NCI-H2196 (cell line): ENCODE measurements at regions not wholly inside any gene's neighbourhood (a gene's known extent, or its start where the extent isn't known, plus 50 kb on each side); places are given as distances from the start of the nearest gene placed in this dataset.
"Not testable (repeated sequence)": the region's sequence is repeated elsewhere in the genome, so short reads cannot be mapped to it uniquely, and the experiment has no call there.

Experiments
- DNase-seq: peaks from one replicate; lab custom pipeline; 2025; ENCODE audit not compliant: unreplicated experiment; lab: John Stamatoyannopoulos, UW

- DNase-seq, result not testable (repeated sequence)
These were observed 95.6 kb downstream of the GPX5 start for GRCh38 chr6:28621268-28621667.

- DNase-seq, result not testable (repeated sequence)
These were observed 97.6 kb downstream of the GPX5 start for GRCh38 chr6:28623242-28623641.

DNA sequence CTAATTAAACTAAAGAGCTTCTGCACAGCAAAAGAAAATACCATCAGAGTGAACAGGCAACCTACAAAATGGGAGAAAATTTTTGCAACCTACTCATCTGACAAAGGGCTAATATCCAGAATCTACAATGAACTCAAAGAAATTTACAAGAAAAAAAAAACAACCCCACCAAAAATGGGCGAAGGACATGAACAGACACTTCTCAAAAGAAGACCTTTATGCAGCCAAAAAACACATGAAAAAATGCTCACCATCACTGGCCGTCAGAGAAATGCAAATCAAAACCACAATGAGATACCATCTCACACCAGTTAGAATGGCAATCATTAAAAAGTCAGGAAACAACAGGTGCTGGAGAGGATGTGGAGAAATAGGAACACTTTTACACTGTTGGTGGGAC lies 100.7 kb downstream of the GPX5 start:
- DNase-seq, result not testable (repeated sequence)

DNA sequence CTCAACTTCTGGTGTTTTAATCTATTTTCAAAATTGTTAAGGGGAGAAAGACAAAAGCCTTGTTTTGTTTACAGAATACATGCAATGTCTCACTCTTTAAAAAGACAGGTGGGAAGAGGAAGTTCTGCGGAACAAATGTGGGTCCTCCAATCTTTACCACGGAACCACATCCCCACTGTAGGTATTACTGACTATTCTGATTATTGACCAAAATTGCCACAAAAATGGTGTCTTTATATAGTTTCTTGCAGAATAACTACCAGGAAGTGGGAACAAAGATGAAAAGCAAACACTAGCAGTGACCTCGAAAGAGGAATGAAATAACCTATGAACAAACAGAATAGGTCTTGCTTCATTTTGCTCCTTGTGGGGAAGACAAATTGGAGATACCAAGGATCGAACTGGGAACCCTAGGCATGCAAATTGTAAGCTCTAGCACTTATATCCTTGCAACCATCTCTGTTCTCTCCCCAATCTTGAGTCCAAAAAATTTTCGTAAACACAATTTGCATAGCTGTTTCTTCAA lies 106.7 kb downstream of the GPX5 start:
- DNase-seq, result no peak

- DNase-seq, result no peak
These were observed 107.9 kb downstream of the GPX5 start for GRCh38 chr6:28633445-28634215.

- no peak for DNase-seq
These were observed 108.7 kb downstream of the GPX5 start for GRCh38 chr6:28634411-28634760.

- DNase-seq, result no peak
These were observed 109.3 kb downstream of the GPX5 start for GRCh38 chr6:28634761-28635546.

DNA sequence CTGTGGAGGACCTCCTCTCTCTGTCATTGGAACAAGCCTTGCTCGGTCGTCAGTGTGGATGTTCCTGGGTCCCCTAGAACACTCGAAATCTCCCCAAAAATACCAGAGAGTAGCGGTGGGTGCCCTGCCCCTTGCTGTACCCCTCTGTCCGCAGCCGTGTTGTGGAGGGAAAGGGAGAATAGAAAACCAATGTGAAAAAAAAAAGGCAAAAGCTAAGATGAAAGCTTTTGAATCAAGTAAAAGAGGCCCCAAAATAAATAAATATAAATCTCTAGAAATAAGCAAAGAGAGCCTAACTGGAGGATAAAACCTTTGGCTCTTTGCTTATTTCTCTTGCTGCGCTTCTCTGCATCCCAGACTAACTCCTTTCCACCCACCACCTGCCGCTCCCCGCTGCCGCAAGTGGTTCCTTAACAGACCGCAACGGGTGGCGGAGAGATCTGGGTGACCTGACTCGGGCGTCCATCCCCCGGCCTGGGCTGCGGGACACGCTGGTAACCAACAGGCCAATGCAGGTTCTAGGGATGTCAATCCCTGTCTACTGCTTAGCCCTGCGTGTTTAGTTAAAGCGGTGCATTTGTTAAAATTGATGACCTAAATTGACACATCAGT lies 110.0 kb downstream of the GPX5 start:
- DNase-seq, result no peak

DNA sequence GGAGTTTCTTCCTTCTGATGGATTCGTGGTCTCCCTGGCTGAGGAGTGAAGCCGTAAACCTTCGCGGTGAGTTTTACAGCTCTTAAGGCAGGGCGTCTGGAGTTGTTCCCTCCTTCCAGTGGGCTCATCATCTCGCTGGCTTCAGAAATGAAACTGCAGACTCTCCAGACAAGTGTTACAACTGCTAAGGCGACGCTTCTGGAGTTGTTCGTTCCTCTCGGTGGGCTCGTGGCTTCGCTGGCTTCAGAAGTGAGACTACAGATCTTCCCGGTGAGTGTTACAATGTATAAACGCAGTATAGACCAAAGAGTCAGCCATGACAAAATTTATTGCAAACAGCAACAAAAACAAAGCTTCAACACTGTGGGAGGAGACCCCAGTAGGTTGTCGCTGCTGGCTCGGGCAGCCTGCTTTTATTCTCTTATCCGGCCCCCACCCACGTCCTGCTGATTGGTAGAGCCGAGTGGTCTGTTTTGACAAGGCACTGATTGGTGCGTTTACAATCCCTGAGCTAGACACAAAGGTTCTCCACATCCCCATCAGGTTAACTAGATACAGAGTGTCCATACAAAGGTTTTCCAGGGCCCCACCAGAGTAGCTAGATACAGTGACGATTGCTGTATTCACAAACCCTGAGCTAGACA lies 113.2 kb downstream of the GPX5 start:
- DNase-seq, result no peak

GRCh38 chr6:28639445-28640290 lies 114.0 kb downstream of the GPX5 start:
- not testable (repeated sequence) for DNase-seq

DNA sequence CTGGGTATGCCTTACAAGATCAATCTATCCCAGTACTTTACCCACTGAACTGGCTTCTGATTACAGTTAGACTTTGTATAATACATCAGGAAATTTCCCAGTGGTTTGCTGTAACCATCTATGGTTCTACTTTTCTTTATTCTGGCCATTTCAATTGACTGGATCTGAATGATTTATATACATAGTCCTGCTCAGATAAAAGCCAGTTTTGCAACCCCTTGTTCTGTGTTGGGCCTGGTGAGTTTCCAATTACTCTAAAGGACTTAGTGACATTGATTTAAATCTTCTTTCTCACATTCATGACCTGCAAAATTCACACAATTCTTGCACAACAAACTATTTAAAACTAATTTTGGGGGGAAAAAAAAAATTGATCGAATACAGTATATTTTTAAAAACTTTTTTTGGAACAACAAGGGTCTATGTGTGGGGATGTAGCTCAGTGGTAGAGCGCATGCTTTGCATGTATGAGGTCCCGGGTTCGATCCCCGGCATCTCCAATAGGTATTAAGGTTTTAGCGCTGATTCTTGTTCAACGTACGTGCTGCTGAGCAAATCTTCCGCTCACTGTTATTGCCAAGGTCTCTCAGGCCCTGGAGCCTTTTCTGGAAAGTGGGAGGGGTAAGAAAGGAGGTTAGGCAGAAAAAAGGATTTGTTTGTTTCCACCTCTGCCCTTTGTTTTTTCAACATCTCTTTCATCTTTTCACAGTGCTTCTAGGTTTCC lies 117.5 kb downstream of the GPX5 start:
- DNase-seq, result no peak

DNA sequence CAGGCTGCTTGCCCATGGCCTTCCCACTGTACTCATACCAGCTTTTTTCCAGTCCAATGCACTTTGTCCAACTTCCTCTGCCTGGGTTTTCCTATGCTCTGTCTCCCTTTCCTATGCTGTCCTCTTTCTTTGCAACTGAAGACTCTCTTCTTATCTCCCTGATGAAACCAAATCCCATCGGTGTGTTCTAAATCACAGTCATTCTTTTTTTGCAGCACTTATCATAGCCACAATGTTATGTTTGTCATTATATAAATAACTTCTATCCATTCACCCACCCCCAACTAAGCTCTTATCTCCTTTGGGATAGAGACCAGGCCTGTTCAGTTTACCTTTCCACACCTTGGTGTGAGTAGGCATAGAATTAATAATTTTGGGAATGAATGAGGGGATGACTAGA lies 121.0 kb downstream of the GPX5 start:
- no peak for DNase-seq

DNA sequence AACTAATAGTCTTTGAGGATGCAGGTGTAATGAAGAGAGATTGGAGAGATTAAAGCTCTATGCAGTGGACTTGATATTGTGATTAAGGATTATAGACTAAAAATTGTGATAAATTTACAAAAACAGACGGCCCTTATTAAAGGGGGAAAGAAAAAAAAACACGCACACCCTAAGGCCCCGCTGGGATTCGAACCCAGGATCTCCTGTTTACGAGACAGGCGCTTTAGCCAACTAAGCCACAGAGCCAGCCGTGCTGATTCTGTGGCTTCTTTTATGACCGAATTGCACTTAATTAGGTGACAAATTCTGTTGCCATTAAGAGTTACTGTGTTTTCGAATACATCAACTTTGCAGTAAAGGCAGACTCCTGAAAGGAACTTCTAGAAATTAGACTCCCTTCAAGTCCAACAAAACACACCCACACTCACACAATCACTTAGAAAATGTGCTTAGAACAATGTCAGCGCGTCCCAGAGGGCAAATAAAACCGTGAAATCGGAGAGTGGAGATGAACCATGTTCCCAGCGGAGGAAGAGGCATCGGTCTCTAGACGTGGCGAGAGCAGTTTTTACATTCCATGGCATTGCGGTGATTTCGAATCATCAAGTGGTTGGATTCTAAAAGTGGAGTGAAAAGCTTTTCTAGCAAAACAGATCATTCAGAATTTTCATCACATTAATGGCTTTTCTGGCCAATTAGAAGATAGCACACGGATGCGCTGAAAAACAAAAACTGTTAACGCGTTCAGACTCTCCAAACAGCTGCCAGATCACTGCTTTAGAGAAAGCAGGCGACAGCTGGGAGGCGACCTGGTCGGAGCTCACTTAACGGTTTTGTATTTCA lies 122.6 kb downstream of the GPX5 start:
- peak; percentile 42 for DNase-seq

- no peak for DNase-seq
These were observed 123.2 kb downstream of the GPX5 start for GRCh38 chr6:28648878-28649375.

GRCh38 chr6:28651161-28651560 lies 125.5 kb downstream of the GPX5 start:
- no peak for DNase-seq

DNA sequence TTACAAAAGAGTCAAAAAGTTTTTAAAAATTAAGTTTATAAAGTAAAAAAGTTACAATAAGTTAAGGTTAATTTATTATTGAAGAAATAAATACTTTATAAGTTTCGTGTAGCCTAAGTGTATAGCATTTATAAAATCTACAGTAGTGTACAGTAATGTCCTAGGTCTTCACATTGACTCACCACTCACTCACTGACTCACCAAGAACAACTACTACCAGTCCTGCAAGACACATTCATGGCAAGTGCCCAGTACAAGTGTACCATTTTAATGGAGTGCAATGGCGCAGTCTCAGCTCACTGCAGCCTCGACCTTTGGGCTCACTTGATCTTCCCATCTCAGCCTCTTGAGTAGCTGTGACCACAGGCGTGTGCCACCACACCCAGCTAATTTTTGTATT lies 128.2 kb downstream of the GPX5 start:
- DNase-seq, result no peak

- DNase-seq, result no peak
These were observed 129.5 kb downstream of the GPX5 start for GRCh38 chr6:28655164-28655563.

DNA sequence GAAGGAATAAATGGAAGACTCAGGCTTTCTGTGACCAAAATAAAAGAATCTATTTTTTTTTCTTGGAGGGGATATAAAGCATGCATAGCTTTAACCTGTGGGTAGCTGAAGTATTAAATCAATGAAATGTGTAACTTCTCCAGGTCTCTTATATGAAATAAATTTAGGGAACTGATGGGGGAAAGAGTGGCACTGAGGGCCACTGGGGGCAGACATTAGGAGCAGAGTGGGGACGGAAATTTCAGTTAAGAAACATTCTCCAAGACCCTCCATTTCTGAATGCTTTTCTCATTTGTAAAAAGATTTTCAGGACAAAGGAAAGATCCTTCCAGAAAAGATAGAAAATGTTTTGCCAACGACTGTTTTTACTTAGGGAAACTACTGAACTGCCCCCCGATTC lies 131.0 kb downstream of the GPX5 start:
- no peak for DNase-seq

DNA sequence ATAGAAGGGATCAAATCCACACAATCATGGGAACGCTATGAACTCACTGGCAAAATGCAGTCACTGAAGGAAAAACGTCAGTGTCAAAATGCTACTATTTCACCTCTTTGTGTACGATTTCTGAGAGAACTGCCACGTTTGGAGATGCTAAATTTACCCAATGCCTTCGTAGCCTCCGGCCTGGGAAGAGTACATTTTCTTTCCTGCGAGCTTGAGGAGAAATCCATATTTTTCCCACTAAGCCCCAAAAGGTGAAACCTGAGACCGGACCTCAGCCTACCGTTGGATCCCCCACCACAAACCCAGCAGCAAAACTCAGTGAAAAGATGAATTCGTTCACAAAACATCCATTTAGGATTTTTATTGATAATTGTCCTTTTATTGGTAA lies 131.7 kb downstream of the GPX5 start:
- no peak for DNase-seq
